NAMALWA (cell line): ENCODE measurements at regions not wholly inside any gene's neighbourhood (a gene's known extent, or its start where the extent isn't known, plus 50 kb on each side); places are given as distances from the start of the nearest gene placed in this dataset.

Experiments used
- DNase-seq: peaks from one replicate; pipeline ENCODE4 v3.0.0-alpha.2; 2015; ENCODE audit warnings: low spot score

- no peak for DNase-seq
Observed at GRCh38 chr10:30117812-30118501, 58.6 kb upstream of the JCAD start.

- no peak for DNase-seq
Observed at GRCh38 chr10:30116041-30116491, 56.7 kb upstream of the JCAD start.

- no peak for DNase-seq
Observed at GRCh38 chr10:30115626-30115940, 56.2 kb upstream of the JCAD start.

- DNase-seq: no peak
Observed at GRCh38 chr10:30114881-30115625, 55.7 kb upstream of the JCAD start.

- no peak for DNase-seq
Observed at GRCh38 chr10:30114401-30114800, 55.0 kb upstream of the JCAD start.

- no peak for DNase-seq
Observed at GRCh38 chr10:30111340-30112022, 52.1 kb upstream of the JCAD start.
